DND-41 (cell line): ENCODE measurements at regions not wholly inside any gene's neighbourhood (a gene's known extent, or its start where the extent isn't known, plus 50 kb on each side); places are given as distances from the start of the nearest gene placed in this dataset.

Experiments
- EZH2 ChIP-seq: IDR thresholded peaks from 3 replicates; pipeline ENCODE4 v1.6.1; 2012; ENCODE audit warnings: borderline replicate concordance, low read depth, mild to moderate bottlenecking, moderate library complexity, low read length, inconsistent platforms; ENCODE audit not compliant: severe bottlenecking
- TF ChIP-seq, protein P1 (sequence below): IDR thresholded peaks from 2 replicates; pipeline ENCODE4 v1.5.1; 2012; ENCODE audit warnings: borderline replicate concordance, low read length, moderate library complexity, mild to moderate bottlenecking; ENCODE audit not compliant: poor library complexity, severe bottlenecking; ENCODE audit errors: extremely low read depth

DNA sequence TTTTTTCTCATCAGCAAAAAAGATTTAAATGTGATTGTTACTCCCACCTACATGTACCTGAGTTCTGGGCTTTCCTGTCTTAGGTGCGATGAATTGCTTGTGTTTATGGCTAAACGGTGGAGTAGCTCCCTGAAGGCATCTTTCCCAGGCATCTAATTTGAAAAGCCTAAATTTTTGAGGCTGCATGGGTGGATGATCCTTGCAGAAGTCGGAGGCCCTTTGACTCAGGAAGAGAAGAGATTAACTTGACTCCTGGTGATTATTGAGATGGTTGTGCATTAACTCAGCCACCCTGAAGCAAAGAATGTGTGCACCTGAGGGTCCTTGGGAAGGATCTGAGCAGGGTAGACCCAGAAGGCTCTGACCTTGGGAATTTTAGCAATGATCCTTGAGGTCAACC, 155.6 kb upstream of the SEMA3C start:
- TF ChIP-seq, protein P1, sequence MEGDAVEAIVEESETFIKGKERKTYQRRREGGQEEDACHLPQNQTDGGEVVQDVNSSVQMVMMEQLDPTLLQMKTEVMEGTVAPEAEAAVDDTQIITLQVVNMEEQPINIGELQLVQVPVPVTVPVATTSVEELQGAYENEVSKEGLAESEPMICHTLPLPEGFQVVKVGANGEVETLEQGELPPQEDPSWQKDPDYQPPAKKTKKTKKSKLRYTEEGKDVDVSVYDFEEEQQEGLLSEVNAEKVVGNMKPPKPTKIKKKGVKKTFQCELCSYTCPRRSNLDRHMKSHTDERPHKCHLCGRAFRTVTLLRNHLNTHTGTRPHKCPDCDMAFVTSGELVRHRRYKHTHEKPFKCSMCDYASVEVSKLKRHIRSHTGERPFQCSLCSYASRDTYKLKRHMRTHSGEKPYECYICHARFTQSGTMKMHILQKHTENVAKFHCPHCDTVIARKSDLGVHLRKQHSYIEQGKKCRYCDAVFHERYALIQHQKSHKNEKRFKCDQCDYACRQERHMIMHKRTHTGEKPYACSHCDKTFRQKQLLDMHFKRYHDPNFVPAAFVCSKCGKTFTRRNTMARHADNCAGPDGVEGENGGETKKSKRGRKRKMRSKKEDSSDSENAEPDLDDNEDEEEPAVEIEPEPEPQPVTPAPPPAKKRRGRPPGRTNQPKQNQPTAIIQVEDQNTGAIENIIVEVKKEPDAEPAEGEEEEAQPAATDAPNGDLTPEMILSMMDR: no peak
- no peak for TF ChIP-seq EZH2
